GM19467 (cell line): ENCODE measurements at regions not wholly inside any gene's neighbourhood (a gene's known extent, or its start where the extent isn't known, plus 50 kb on each side); places are given as distances from the start of the nearest gene placed in this dataset.

Experiments used
- ATAC-seq: cut with Tn5 transposase; IDR thresholded peaks from one replicate; pipeline ENCODE4 v1.9.1; 2021; ENCODE audit warnings: mild to moderate bottlenecking, moderate library complexity; ENCODE audit not compliant: unreplicated experiment

GRCh38 chr5:167555565-167556166 lies 735.8 kb upstream of the WWC1 start:
- ATAC-seq, result no peak

GRCh38 chr5:167557359-167557758 lies 734.1 kb upstream of the WWC1 start:
- no peak for ATAC-seq

GRCh38 chr5:167561796-167562195 lies 729.6 kb upstream of the WWC1 start:
- ATAC-seq, result no peak

- ATAC-seq, result no peak
These were observed 727.2 kb upstream of the WWC1 start for GRCh38 chr5:167564275-167564674.

- ATAC-seq, result no peak
These were observed 726.1 kb upstream of the WWC1 start for GRCh38 chr5:167565189-167565954.

- no peak for ATAC-seq
These were observed 721.0 kb upstream of the WWC1 start for GRCh38 chr5:167570431-167570830.

GRCh38 chr5:167571824-167572223 lies 719.6 kb upstream of the WWC1 start:
- ATAC-seq, result no peak

GRCh38 chr5:167573370-167574127 lies 717.9 kb upstream of the WWC1 start:
- no peak for ATAC-seq

- no peak for ATAC-seq
These were observed 717.0 kb upstream of the WWC1 start for GRCh38 chr5:167574464-167574863.

- ATAC-seq, result no peak
These were observed 716.1 kb upstream of the WWC1 start for GRCh38 chr5:167575330-167575729.

- ATAC-seq, result no peak
These were observed 715.3 kb upstream of the WWC1 start for GRCh38 chr5:167576126-167576525.

- ATAC-seq, result no peak
These were observed 714.5 kb upstream of the WWC1 start for GRCh38 chr5:167576897-167577296.

- ATAC-seq, result no peak
These were observed 713.8 kb upstream of the WWC1 start for GRCh38 chr5:167577616-167578015.

- ATAC-seq, result no peak
These were observed 712.3 kb upstream of the WWC1 start for GRCh38 chr5:167578977-167579692.

GRCh38 chr5:167579693-167580055 lies 711.8 kb upstream of the WWC1 start:
- ATAC-seq, result no peak

GRCh38 chr5:167580608-167581007 lies 710.8 kb upstream of the WWC1 start:
- no peak for ATAC-seq

- ATAC-seq, result no peak
These were observed 709.2 kb upstream of the WWC1 start for GRCh38 chr5:167582283-167582682.

GRCh38 chr5:167582886-167583285 lies 708.6 kb upstream of the WWC1 start:
- ATAC-seq, result no peak

- ATAC-seq, result no peak
These were observed 706.3 kb upstream of the WWC1 start for GRCh38 chr5:167585184-167585583.

GRCh38 chr5:167587772-167588437 lies 703.5 kb upstream of the WWC1 start:
- ATAC-seq, result no peak

GRCh38 chr5:167592114-167592513 lies 699.3 kb upstream of the WWC1 start:
- ATAC-seq, result no peak
